Stimulated activated CD4-positive, alpha-beta T cell treated with anti-CD3 and anti-CD28 coated beads, Interleukin-4, amount 100 ng/mL, for 48 hours (primary cell): ENCODE measurements at regions not wholly inside any gene's neighbourhood (a gene's known extent, or its start where the extent isn't known, plus 50 kb on each side); places are given as distances from the start of the nearest gene placed in this dataset.
"Not testable (repeated sequence)": the region's sequence is repeated elsewhere in the genome, so short reads cannot be mapped to it uniquely, and the experiment has no call there.

Experiments used
- DNase-seq, 2 donors: peaks; one replicate each; pipeline ENCODE4 v3.0.0-alpha.2; 2020; ENCODE audit warnings: low read depth in 2 of 2

DNA sequence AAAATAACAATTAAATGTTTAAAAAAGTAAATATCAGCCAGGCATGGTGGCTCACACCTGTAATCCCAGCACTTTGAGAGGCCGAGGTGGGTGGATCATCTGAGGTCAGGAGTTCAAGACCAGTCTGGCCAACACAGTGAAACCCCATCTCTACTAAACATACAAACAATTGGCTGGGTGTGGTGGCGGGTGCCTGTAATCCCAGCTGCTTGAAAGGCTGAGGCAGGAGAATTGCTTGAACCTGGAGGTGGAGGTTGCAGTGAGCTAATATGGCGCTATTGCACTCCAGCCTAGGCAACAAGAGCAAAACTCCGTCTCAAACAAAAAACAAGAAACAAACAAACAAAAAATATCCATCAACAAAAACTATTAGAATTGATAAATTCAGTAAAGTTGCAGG lies 77.5 kb downstream of the SNX5 start:
- not testable (repeated sequence) for DNase-seq

DNA sequence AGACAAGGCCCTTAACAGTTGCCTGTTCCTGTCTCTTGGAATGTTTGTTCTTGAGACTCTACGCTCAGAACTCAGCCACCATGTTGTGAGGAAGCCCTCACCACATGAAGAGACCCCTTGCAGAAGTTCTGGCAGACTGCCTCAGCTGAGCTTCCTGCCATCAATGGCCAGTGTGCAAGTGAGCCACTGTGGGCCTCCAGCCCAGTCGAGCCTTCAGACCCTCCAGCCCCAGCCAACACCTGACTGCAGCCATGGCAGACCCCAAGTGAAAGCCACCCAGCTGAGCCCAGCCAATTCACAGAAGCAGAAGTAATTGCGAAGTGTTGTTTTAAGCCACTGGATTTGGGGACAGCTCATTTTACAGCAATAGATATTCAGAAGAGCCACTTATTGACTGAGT lies 78.3 kb downstream of the SNX5 start:
- DNase-seq: no peak

DNA sequence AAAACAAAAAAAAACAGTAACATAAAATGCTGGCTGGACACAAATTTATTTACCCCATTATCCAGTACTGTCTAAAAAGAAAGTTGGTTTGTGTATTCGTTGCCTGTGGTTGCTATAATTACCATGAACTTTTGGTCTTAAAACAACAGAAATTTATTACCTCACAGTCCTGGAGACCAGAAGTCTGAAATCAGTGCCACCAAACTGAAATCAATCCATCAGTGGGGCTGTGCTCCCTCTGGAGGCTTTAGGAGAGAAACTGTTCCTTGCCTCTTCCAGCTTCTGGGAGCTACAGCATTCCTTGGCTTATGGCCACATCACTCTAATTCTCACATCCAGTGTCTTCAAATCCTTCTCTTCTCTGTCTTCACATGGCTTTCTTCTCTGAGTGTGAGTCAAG lies 79.4 kb downstream of the SNX5 start:
- DNase-seq: no peak

DNA sequence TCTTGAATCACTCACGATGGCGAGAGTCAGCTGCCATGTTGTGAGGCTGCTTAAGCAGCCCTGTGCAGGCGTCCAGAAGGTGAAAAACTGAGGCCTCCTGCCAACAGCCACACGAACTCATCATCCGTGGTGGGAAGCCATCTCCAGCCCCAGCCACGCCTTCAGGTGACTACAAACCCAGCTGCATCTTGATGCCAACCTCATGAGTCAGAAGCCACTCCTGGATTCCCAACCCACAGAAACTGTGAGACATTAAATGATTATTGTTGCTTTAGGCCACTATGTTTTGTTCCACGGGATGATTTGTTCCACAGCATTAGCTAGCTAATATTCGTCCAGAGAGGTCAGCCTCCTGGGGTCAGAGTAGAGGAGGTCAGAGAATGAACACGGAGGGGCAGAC lies 80.5 kb downstream of the SNX5 start:
- DNase-seq: no peak

DNA sequence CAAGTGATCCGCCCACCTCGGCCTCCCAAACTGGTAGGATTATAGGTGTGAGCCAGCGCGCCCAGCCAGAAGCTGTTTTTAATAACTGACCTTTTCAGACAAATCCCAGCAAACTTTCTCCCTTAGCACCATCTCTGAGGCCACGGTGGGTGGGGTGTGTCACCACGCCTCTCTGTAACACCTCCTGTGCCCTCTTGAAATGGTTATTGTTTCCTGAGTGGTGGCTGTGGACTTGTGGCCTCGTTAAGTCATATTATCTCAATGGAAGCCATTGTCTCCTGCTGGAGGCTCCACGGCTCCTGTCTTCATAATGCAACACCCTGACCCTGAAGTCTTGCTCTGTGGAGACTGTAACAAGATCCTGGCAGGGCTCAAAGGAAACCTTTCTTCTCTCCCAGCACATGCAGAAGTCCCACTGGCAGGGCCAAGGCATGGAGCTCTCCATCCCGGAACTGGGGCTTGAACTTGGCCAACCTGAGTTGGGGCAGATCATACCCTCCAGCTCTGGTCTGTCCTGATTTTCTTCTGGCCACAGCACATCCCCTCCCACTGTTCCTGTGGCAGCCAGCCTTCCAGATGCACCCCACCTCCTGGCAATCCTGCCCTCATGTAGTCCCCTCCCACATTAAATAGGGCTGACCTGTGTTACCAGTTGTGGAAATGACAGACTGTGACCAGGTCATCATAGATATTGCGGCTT lies 81.1 kb downstream of the SNX5 start:
- DNase-seq: no peak

DNA sequence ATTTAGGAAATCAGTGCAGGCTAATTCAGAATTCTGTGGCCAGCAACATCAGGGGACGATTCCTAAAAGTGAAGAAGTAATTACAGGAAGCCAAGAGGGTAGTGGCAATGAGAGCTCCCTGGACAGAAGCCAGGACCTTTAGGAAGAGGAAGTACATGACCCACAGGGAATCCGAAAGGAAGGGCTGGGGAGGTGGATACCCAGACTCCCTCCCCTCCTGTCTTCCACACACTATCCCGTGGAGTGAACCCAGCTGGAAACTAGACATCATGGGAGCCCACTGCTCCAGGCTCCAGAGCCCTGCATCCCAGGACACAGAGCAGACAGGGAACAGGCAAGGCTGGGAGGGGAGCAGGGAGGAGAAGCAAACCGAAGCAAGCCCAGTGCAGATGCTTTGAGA lies 83.0 kb downstream of the SNX5 start:
- no peak for DNase-seq

DNA sequence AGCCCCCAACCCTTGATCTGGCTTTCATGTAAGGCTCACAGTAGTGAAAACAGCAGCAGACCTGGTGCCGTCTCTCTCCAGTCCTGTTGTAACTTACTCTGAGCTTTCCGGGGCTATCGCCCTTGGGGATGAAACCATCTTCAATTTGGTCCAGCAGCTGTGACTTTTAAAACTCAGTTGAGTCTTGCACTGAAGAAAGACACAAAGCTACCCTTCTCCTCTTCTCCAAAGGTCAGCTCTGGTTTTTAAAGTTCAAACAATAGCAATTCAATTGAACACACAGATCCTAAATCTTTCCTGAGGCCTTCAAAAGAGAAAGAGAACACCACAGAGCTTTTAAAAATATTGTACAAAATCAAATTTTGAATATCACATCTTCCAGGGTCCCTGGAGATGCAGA lies 83.5 kb downstream of the SNX5 start:
- DNase-seq: no peak

DNA sequence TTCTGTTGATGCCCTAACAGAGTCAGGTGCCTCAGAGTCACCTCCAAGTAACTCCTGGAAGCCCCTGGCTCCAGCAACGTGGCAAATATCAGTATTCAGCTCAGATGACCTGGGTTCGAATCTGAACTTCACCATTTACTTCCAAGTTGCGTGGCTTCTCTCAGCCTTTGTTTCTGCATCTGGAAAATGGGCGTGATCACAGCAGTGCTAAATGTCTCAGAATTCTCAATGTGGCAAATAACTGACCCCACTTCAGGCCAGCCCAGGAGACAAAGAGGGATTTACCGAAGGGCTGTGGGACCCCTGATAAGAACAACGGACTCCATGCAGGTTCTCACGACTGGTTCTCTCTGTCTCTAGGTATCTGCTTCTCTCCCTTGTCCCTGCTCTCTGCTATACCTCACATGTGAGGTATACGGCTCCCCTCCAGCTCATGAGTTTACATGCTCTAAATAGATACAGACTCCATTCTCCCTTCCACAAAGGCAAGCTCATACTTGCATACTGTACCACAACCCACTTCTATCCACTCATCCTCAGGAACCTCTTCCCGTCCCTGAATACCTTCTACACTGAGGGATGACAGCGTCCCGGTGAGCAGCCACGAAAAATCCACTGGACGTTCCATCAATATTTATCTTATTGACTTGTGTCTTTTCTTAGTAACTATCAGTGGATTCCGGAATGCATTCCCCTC lies 84.1 kb downstream of the SNX5 start:
- DNase-seq: no peak

DNA sequence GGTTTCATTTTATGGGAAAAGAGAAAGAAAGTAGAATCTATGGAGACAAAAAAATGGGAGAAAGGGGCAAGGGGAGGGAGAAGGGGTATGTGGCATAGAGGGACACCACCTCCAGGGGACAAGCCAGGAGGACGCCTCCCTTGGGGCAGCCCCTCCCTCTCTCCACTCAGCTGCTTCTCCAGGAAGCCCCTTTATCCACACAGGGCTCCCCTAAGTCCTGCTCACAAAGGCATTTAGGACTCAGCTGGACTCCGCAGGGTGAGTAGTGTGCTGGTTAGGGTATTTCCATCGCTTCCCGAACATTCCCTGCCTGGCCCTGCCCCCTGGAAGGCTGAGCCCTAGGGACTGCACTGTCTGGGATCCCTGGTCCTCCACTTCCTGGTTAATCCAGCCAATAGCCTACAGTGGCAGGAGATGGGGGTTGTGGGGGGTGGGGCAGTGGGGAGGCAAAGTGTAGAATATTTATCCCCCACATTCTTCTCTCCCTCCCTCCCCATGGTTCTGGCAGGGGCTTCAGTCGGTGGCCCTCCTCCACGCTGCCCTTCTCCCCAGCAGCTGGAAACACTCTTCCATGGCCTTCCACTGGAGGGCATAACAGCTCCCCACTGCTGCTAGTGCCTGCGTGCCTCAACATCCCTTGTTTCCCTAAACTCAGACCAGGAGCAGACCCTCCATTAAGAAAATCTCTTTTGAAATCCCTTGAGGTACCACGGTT lies 84.8 kb downstream of the SNX5 start:
- DNase-seq: no peak

DNA sequence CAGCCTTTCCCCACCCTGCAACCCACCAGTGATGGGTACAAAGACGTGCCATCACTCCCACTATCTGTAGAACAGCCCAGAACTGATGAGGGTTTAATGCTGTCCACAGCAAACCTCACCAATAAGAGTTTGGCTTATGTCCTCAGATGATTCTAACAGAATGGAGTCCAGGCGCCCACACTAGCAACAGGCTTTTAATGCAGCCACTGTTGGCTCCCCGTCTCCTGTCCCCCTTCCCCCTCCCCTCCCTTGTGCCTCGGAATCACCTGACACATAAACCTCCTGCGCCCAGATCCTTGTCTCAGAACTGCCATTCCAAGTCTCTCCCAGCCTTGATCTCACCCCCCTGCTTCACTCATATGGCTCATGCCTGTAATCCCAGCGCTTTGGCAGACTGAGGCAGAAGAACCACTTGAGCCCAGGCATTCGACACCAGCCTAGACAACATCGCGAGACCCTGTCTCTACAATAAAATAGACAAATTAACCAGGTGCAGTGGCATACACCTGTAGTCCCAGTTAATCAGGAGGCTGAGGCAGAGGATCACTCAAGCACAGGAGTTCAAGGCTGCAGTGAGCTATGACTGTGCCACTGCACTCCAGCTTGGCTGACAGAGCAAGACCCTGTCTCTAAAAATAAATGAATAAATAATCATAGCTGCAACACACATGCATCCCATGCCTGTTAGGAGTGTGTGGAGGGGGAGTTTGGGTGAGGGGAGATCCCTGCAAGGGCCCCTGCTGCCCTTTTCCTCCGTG lies 85.6 kb downstream of the SNX5 start:
- DNase-seq: no peak

DNA sequence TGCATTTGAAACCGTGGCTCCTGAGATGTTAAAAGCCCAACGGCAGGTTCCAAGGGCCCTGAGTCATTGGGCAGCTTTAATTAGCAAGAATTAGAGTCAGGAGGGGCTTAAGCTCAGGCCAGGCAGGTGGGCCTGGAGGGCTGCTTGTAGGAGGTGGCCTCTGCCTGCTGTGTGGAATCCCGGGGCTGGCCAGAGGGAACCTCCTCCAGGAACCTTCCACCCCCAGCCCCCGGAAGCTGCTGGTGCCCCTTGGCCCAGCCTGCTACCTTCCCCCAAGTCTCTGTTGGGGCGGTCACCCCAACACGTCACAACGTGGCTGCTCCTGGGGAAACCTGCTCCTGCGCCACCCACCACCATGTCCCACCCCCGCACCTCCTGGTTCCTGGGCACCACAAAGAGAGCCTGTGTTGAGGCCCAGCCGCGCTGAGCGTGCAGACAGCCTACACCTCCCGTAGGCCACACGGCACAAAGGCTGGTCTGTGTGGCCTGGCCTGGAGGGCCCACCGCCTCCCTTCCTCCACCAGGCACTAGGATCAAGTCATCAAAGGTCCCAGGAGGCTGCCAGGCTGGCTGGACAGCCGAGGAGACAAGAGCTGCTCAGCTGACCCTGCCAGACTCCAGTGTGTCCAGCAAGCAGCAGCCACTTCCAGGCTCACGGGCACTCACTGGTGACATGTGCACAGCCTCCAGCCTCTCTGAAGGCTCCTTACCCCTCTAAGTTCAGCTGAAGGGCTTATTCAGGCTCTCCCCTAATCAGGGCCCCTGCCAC lies 86.3 kb downstream of the SNX5 start:
- DNase-seq: no peak

DNA sequence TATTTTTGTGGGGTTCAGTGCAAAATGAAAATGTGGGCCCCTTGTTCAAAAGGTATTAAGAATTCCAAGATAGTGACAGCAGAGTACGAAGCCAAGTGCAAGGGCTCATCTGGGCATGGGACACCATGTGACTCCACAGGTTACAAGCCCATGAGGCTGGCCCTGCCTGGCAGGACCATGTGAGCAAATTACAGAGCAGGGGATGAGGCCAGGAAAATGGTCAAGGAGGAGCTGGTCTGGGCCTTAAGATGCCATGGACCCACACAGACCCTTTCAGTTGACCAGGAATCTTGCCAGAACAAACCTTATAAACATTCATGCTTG lies 86.9 kb downstream of the SNX5 start:
- DNase-seq: no peak

DNA sequence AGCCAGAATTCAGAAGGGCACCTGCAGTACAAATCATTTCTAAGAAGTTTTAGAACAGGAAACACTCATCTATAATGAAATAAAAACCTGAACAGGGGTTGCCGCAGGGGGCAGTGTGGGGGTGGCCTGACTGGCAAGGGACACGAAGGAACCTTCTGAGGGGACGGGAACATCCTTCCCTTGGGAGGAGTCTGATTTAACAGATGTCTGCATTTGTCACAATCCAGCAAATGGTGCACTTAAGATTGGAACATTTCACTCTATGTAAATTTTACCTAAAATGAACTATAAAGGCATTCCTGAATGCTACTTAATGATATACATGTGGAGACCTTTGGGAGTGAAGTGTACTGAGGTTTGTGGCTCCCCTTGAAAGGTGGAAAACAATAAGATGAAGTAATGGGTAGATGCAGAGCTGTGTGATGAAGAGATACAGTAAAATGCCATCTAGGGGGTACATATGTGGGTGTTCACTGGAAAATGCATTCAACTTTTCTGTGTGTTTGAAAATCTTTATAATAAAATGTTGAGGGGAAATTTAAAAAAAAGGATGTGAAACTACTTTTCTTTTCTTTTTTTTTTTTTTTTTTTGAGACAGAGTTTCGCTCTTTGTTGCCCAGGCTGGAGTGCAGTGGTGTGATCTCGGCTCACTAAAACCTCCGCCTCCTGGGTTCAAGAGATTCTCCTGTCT lies 89.5 kb downstream of the SNX5 start:
- DNase-seq: peak in 1 of 2 donors; percentile 6

DNA sequence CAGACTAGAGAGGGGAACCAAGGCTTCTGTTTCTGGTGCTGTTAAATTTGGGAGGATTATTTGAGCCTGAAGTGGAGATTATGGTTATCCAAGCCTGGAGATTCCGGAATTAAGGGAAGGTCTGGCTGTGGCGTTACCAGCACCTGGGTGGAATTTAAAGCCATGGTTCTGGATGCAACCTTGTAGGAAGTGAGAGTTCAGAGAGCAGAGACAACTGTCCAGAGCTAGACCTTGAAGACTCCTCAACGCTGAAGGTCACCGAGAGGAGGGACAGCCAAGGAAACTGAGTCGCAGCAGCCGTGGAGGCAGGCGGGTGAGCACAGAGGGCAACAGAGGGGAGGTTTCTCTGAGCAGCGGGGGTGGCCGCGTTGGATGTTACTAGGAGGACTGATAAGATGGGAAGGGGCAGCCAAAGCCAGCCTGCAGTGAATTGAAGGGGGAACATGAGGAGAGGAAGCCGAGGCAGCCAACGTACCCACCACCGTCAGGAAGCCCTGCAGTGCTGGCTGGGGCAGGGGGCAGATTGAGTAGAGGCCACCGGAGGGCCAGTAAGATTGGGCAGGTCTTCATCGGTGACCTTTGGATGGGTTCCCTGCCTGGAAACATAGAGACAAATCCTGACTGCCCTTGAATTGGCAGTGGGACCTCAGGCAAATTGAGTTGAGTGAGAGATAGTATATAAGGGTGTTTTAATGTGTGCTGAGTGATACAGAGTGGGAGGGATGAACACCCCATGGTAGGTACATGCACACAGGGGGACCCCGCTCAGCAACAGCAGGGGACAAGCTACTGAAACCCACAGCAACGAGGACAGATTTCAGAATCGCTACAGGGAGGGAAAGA lies 90.3 kb downstream of the SNX5 start:
- DNase-seq: no peak

DNA sequence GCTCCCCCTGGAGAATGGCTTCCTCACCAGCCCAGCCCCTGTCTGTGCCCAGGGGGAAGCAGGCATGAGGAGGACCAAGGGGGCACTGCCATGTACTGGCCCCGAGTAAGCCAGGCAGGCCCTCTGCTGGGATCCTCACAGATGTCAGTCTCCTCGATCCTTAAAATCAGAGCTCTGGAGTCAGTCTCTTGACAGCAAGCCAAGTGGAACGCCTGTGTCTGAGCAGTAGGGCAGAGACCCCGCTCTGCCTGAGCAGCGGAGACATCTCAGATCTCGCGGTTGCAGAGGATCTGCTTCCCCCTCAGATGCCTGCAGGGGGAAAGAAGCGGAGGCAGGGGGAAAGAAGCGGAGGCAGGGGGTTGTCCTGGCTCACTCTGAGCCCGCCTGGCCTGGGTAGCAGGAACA lies 92.6 kb downstream of the SNX5 start:
- no peak for DNase-seq

DNA sequence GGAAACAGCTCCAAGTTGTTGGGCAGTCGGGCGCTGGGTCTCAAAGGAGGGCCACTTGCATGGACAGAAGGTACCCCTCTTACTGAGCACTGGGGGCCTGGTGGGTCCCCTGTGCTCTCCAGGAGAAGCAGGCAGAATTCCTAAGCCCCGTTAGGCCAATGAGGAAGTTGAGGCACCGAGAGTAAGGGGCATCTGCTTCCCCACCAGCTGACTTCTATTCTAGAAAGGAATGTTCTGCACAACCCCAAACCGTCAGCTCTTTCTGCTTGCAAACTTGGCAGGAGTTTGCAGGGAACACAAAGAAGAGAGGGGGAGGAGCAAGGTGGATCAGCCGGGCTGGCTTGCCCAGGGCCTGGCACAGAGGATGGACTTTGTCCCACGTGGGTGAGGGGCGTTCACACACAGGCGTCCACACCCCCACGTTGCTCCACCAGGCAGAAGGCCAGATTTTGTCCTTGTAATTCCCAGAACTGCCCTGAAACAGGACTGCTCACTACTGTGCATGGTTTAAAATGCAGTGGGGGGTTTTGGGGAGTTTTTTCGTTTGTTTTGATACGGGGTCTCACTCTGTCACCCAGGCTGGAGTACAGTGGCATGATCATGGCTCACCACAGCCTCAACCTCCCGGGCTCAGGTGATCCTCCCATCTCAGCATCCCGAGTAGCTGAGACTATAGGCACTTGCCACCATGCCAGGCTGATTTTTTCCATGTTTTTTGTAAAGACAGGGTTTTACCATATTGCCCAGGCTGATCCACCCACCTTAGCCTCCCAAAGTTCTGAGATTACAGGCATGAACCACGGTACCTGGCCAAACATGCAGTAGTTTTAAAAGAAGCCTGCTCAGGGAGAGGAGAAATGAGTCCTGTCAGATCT lies 93.3 kb downstream of the SNX5 start:
- DNase-seq: no peak

DNA sequence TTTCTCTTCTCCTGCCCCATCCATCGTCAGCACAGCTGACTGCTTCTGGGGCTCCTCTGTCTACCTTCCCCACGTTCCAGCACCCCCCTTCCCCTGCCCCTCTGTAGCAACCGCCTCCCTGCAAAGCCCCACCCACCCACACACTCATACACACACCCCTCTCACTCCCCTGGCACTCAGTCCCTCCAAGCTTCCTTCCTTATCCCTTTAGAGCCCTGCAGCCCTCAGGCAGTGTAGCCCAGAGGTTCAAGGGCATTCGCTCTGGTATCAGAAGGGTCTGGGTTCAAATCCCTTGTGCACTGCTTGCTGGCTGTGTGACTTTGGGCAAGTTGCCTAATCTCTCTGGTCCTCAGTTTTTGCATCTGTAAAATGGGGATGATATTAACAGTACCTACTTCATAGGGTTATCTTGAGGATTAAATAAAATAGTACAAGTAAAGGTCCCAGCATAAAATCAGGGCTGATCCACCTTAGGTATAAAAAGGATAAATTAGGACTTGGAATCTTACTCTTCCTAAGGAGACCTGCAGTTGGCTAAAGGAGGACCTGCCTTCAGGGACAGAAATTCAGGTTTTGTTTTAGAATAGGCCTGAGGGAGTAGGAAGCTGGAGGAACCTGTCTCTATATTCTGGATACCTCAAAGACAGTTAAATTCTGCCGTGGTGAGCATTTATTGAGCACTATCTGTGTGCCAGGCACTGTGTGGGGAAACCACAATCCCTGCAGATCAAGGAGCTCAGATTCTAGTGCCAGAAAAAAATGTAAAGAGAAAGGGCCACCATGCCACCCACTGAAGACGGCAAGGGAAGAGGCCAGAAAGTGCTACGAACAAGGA lies 94.1 kb downstream of the SNX5 start:
- DNase-seq: no peak
